Inflammatory macrophage (primary cell): ENCODE measurements at regions not wholly inside any gene's neighbourhood (a gene's known extent, or its start where the extent isn't known, plus 50 kb on each side); places are given as distances from the start of the nearest gene placed in this dataset.

Experiments
- DNase-seq, 2 donors: peaks; one replicate each; pipeline ENCODE4 v3.0.0-alpha.2; 2020 to 2022

DNA sequence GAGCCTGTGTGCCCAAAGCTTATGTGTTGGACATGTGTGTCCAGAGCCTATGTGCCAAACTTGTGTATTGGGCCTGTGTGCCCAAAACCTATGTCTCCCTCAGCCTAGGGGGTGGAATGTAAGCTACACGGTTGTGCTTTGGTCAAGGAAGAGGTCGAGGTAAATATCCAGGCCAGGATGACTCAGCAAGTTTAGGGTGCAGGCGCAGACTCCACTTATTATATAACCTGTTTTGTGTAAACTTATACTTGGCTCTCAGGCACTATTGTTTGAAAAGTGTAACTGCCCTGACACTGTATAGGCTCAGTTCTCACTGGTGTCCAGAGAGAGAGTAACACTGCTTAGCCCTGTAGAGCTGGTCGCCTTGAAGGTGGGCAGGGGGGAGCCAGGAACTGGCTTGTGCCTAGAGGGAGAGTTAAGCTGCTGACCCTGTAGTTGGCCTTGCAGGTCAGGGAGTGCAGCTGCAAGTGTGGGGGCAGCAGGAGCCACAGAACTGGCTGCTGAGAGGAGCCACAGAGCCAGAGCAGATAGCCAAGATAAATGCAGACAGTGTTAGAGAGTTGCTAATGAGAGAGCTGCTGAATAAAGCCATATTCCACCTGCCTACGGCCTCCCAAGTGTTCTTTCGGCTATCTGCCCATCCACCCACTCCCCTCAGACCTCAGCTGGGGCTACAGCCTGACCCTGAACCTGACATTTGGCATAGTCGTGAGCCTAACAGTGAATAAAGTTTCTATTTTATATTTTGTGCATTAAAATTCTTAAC, 517.2 kb upstream of the SLITRK1 start:
- DNase-seq, result no peak

DNA sequence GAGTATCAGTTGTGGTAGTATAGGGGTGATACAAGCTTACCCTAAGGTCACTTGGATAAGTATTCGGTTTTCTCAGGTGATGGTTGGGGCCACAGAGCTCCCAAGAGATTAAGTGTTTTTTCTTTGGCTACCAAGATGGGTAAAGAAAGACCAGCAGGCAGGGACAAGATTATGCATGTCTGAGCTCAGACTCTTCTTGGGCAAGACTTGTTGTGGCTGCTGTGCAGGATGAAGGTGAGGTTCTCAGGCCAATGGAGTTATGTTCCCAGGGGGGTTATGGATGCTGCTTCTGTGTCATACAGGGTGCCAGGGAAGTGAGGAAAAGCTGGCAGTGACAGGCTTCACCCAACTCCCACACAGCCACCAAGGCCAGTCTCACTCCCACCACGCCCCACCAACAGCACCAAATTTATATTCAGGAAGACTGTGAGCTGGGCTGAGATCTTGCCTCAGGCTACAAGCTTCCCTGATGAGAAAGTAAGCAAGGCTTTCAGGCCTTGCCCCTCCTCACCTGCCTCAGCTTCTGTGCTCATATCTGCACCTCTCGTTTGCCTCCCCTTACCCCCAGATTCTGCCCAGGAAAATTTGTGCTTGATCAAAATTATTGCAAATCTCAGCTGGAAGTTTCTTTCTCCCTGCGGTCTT, 511.8 kb upstream of the SLITRK1 start:
- DNase-seq, result no peak

DNA sequence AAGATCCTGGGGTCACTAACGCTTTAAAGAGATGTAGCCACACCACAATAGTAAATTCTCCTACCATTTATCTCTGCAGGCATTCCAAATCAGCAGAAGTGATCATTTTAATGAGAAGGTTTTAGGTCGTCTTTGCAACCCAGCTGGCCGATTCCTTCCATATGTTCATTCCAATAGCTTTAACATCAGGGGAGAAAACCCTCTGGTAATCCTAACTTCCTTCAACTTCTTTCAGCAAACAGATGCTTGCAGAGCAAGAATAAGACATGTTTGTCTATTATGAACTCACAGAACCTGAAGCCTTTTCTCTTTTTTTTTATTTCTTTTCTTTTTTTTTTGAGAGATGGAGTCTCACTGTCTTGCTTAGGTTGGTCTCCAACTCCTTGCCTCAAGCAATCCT, 498.6 kb upstream of the SLITRK1 start:
- no peak for DNase-seq

DNA sequence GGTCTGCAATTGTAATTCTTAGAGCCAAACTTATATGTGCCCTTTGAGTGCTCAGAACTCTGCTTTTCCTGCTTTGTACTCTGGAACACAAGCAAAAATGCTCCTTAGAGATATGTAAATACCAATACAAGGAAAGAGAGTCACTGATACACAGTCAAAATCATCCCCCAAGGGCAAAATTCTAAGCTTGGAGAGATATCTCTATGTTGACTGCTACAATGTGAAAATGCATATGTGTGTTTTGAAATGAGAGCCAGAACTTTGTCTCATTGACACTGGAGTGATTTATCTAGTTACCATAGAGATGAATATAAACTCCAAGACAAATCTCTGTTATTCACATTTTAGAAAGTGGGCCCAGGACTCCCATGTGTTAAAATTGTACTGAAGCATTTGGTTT, 494.8 kb upstream of the SLITRK1 start:
- no peak for DNase-seq

DNA sequence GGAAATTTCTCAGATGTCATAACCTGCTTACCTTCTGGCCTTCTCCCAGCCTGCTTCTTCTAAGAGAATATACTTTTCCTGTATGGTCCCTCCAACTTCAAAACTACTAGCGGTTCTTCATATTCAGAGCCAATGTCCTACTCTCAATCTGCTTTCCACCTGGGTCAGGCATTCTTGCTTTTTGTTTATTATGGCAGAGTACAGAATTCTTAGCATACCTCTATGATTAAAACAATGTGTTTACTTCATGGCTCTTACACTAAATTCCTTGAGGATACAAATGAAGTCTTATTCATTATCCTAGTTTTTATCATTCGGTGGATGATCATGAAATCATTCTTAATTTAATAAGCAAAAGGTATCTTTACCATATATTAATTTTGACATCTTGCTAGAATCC, 484.2 kb upstream of the SLITRK1 start:
- DNase-seq, result no peak

DNA sequence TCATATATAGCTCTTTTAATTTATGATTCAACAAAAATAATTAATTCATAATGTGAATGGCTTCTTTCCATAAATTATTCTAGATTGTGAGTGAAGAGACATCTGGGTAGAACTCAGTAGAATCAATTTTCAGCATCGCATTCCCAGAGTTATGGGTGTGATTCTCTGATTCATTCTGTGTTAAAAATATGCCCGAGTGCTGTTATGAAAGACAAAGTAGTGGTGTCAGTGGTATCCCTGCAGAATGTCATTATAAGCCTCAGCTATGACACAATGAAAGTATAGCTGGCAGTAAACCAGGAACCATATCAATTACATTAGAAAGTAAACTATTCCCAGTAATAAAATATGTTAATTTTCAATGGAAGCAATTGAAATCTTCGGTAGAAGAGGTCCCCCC, 480.5 kb upstream of the SLITRK1 start:
- DNase-seq, result no peak

DNA sequence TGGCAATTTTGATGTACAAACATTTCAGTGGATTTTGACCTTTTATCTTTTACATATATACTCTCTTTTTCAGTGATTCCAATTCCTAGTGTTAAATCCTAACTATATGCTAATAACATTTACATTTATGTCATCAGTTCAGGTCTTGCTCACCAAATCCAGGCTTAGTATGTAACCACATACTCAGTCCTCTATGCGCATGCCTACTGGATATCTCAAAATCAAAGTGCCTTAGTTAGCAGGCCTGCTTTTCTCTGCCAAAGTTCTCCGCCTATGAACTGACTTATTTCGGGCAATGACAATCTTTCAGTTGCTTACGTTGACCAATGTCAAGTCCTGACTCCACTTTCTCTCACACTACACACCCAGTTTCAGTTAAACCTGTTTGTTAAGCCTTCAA, 478.5 kb upstream of the SLITRK1 start:
- DNase-seq, result no peak

DNA sequence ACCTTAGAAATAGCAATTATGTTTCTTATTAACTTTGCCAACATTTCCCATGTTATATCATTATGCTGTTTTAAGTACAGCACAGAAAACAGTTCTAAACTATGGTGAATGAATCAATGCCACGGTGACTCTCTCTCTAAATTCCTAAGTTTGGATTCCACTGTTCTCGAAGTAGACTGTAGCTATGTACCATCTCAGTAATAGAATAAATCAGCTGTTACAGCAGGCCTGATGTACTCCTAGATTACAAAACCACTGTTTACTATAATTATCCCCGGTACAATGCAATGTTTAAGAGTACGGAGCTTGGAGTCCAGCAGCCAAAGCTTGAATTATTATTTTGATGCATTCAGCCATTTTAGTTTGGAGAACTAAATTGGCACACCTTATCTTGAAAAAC, 476.3 kb upstream of the SLITRK1 start:
- DNase-seq, result no peak

DNA sequence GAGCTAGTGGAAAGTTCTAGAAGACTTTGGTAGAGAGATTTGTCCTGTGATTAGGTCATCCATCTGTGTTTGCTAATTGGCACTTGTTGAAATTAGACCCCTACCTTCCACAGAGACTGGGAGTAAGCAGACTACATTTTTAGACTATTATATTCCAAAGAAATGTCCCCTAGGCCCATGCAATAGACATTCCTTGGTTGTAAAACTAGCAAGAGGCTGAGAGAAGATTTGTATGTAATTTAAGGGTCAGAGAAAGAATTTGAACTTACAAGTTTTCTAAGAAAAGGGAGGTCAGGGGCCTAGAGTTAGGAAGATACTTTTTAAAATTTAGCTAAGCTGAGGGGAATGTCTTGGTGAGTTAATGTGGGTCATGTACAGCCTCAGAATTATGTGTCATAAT, 470.7 kb upstream of the SLITRK1 start:
- DNase-seq, result no peak

DNA sequence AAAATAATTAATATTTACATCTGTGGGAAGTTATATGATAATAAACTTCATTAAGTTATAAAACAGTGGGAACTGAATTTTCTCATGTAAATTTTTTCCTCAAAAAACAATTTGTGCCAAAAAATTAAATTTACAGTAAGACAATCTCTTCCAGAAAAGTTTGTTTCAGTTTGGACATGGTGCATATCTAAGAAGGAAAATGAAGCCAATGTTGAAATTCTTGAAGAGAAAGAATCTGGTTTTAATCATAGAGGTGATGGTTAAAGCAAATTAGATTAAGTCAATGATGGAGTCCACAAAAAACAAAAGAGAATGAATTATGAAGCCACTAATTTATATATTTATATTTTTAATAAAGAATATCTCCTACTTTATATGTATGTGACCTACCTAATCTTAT, 457.2 kb upstream of the SLITRK1 start:
- no peak for DNase-seq

DNA sequence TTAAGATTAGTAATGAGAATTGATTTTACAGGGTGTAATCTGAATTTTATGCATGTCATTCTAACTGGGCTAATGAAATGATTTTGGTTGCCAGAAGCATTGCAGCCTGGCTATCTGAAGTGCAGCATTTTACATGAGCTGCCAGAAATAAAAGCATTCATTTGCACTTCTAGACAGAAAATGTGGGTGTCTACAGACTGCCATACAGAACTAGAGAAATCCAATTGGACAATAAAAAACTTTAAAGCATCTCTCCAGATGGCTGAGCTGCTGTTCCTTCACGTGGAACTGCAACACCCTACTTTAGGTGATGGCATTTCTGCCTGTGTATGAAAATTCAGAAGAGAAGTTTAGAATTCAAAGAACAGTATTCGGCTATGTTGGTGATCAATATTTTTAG, 450.1 kb upstream of the SLITRK1 start:
- no peak for DNase-seq

DNA sequence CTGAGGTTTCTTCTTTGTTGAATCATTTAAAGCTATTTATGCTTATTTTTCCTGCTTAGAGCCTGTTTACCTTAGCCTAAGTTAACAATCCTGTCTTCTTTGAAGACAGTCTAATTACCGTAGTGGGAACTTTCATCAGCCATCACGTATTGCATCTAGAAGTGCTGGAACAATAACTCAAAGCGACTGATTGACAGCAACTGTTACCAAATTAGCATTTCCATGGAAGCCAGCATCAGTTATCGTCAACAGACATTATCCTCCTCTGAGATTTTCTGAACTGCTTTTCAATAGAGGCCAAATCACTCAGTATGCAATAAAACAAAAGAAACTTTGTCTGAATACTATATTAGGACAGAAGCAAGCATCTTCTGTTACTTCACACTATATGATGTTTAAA, 433.3 kb upstream of the SLITRK1 start:
- DNase-seq, result no peak

DNA sequence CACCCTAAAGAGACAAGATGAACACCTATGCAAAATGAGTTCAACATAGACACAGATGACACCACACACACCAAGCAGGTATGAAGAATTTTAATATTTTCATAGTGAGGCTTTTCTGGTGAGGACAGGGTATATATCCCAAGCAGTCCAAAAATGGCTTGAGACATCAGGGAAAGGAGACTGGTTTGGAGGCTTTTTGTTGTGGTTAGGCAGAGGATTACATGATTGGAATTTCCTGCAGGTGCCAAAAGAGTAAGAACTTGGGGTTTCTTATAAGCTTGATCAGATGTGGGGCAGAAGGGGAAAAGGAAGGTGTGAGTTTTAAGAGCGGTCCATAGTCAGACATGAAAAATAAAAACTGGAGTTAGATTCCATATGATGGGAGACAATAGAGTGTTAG, 420.8 kb upstream of the SLITRK1 start:
- no peak for DNase-seq

DNA sequence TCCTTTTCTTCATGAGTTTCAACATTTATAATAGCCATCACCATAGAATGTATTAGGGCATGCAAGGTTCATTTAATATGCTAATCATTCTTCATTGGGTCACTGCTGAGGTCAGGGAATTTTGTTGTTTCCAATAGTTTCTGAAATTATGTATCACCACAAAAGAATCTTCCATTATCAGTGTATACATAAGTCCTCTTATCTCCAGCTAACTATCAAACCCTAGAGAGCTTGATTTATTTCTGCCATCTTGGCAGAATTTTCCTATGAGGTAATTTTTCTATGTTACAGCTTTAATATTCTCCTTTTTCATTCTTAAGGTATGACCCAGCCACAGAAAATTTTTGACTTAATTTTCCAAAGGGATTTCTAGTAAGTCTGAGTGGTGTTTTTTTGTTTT, 415.0 kb upstream of the SLITRK1 start:
- no peak for DNase-seq

DNA sequence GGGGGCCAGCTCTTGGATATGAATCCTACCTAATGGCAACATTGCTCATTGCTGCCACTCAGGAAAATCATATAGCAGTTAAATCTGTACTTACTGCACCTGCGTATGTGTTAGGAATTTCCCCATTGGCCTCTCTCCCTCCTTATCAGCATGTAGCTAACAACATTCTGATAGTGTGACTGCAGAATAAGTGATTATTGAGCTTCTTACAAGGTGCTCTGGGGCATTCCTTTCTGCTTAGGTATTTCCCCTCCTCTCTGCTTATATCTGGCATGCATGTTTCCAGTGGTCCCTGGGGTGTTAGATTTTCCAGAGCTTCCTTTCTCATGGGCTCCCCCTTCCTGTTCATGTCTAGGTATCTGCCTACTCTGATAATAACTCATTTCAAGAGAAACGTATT, 414.1 kb upstream of the SLITRK1 start:
- no peak for DNase-seq

DNA sequence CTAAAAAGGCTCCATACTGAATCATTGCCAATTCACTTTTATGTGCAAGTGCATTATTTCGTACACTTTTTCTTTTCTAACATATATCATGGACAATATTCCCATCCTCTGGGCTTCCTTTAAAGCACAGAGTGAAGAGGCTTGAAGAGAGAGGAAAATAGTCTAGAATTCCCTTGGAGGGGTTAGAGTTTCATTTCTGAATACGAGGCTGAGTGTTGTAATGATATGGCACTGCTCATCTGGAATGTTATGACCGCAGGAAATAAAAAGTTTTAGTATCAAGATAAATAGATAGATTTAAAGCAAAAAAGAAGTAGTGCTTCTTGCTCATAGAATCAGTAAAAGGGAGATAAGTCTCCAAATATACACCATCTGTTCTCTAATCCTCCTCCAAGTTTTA, 412.3 kb upstream of the SLITRK1 start:
- DNase-seq, result no peak

DNA sequence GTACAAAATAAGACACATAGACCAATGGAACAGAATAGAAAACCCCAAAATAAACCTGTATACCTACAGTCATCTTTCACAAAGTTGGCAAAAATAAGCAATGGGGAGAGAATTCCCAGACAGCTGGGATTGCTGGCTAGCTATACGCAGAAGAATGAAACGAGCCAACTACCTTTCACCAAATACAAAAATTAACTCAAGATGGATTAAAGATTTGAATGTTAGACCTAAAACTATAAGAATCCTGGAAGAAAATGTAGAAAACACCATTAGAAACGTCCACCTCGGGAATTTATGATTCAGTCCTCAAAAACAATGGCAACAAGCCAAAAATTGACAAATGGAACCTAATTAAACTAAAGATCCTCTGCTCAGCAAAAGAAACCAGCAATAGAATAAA, 408.1 kb upstream of the SLITRK1 start:
- DNase-seq, result no peak

DNA sequence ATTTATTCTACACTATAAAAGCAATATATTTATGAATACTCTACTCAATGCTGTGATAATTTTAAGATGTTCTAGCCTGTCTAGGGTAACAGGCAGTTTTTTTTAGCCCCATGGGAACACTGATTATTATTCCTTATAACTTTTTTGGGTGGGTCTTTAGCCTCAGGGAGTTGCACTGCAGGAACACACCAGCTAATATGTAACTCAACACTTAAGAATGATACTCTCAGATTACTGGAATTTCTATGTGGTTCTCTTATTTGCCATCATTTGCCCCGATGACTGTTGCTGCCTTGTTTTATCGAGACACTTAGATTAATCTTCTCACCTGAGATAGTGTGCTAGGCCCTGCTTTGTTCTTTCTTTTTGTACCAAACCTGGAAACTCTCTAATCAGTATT, 396.9 kb upstream of the SLITRK1 start:
- DNase-seq, result no peak

DNA sequence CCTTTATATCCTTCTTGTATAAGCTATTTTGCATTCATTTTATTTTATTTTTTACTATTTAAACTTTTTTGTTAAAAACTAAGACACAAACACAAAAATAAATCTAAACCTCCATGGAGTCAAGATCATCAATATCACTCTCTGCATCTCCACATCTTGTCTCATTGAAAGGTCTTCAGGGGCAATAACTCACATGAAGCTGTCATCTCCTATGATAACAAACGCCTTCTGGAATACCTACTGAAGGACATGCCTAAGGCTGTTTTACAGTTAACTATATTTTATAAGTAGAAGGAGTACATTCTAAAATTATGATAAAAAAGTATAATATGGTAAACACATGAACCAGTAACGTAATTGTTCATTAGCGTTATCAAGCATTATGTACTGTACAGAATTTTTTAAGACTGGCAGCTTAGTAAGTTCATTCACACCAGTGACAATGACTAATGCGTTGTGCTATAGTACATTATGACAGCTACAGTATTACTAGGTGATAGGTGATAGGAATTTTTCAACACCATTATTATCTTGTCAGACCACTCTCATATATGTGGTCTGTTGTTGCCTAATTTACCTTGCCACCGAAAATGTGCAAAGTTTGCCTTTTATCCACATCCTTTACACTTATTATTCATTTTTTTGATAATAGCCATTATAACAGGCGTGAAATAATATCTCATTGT, 390.7 kb upstream of the SLITRK1 start:
- DNase-seq, result no peak

DNA sequence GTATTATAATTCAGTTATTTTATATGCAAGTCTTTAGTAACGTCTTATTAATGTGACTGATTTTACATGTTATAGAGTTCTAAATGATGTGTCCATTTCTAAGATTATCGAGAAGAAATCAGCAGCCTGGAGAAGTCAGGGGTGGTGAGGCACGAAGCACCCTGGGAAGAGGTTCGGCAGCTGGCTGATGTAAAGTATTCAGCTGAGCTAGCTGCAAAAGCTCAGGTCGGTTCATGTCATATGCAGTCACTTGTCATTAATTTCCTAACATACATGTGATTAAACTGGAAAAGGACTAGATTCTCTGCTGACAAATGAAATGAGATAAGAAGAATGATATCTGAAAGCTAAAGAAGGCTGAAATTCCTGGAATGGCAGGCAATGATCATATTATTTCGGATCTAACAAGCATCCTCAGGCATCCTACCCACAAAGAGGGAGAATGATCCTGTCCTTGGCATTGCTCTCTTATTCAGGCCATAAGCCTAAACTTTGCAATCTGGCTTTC, 383.0 kb upstream of the SLITRK1 start:
- DNase-seq, result no peak

DNA sequence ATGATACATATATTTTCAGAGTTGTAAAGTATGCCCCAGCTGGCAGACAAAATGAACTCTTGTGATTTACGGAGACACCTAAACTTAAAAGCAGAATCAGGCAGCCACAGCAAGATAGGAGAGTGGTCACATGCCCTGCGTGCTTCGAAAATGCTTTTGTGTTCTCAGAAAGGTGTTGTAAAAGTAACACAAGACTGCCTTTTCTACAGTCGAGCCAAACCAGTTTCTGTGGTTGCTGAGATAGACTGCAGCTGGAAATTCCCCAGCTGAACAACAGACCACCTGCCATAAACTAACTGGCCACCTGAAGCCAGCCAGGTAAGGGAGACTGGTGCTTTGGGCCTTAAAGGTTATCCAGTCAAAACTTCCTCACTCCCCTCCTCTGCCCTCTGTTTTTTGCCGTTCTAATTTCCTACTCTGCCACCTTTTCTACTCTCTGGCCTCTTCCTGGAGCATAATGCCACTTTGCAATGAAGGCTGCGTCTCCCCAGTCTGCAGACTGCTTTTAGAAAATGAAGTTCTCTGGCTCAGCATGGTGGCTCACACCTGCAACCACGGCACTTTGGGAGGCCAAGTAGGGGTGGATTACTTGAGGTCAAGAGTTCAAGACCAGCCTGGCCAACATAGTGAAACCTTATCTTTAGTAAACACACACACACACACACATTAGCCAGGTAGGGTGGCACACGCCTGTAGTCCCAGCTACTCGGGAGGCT, 381.2 kb upstream of the SLITRK1 start:
- DNase-seq, result no peak

DNA sequence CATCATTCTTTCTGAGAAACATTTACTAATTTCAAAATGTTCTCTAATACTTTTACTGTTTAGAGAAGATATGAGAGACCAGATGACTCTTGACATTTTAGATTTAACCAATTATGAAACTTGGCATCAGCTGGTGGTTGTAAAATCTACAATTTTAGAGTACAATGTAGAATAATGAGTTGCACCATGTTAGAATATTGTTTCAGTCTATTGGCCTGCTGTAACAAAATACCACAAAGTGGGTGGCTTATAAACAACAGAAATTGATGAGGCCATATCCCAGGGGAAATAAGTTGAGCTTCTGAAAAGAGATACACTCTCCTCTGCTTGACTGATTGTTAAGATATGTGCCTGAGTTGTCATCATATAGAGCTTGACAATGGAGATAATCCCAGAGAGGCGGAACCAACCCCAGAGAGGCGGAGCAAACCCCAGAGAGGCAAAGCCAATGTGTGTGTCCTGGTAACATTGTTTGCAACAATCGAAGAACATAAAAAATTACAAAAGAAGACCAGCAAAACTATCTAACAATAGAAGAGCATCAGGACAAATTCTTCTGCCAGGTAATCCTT, 373.0 kb upstream of the SLITRK1 start:
- DNase-seq, result no peak

DNA sequence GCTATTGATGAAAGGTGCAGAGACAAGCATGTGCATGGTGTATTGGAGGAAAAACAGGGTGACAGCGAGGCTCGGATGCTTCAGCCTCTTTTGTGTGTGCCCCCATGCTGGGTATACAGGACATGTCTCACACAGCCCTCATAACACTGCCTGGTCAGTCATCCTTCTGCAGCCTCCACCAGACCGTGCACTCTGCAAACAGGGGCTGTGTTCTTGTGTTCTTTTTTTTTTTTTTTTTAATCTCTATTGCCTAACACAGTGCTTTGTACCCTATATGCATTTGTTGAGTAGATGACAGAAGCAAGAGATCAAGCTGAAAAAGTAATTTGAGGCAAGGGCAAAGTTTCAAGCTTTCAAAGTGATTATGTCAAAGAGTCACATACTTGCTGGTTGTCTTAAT, 367.2 kb upstream of the SLITRK1 start:
- DNase-seq, result no peak
